Neural cell (in vitro differentiated cells): ENCODE measurements at regions not wholly inside any gene's neighbourhood (a gene's known extent, or its start where the extent isn't known, plus 50 kb on each side); places are given as distances from the start of the nearest gene placed in this dataset.
A peak's percentile ranks its signal among the peaks of the same experiment; 100 is the strongest.

Experiments used
- H2AFZ ChIP-seq: fragments of 200-600, 300-800 bp; sonication (generic), shearing (Covaris generic); 2 replicates; pipeline ENCODE4 v1.6.0; 2014; ENCODE audit warnings: low read depth, mild to moderate bottlenecking, antibody characterized with exemption, low read length, moderate library complexity
- H3F3A ChIP-seq: fragments of 200-600 bp; shearing (Covaris generic); 2 replicates; pipeline ENCODE4 v1.6.1; 2016; ENCODE audit warnings: mild to moderate bottlenecking, moderate library complexity, mixed read lengths, antibody characterized with exemption, low read length; ENCODE audit not compliant: insufficient read depth, poor library complexity, severe bottlenecking
- H3K27ac ChIP-seq: fragments of 200-600, 300-800 bp; sonication (generic), shearing (Covaris generic); 2 replicates; pipeline ENCODE4 v1.5.1; 2014; ENCODE audit warnings: mild to moderate bottlenecking, low read length, moderate library complexity
- H3K27me3 ChIP-seq: fragments of 300-800, 200-600 bp; sonication (generic), shearing (Covaris generic); 2 replicates; pipeline ENCODE4 v1.6.0; 2014; ENCODE audit warnings: mild to moderate bottlenecking, low read depth, low read length, moderate library complexity; ENCODE audit not compliant: insufficient read depth
- H3K36me3 ChIP-seq: fragments of 300-800, 200-600 bp; sonication (generic), shearing (Covaris generic); 2 replicates; pipeline ENCODE4 v1.5.1; 2014; ENCODE audit warnings: mild to moderate bottlenecking, antibody characterized with exemption, low read length, moderate library complexity; ENCODE audit not compliant: insufficient read depth
- H3K4me2 ChIP-seq: fragments of 300-800, 200-600 bp; sonication (generic), shearing (Covaris generic); 2 replicates; pipeline ENCODE4 v1.6.0; 2014; ENCODE audit warnings: mild to moderate bottlenecking, low read length
- H3K4me3 ChIP-seq: fragments of 300-800, 200-600 bp; sonication (generic), shearing (Covaris generic); 2 replicates; pipeline ENCODE4 v1.5.1; 2014; ENCODE audit warnings: mild to moderate bottlenecking, low read length, moderate library complexity
- H3K79me2 ChIP-seq: fragments of 200-600 bp; shearing (Covaris generic); replicated peaks from 2 replicates; pipeline ENCODE4 v1.6.0; 2014; ENCODE audit warnings: mild to moderate bottlenecking, low read length, moderate library complexity; ENCODE audit not compliant: insufficient read depth
- H3K9ac ChIP-seq: fragments of 300-800, 200-600 bp; sonication (generic), shearing (Covaris generic); 2 replicates; pipeline ENCODE4 v1.6.1; 2016; ENCODE audit warnings: mild to moderate bottlenecking, low read length, mixed read lengths
- H3K9me2 ChIP-seq: fragments of 200-600 bp; shearing (Covaris generic); 2 replicates; pipeline ENCODE4 v1.6.1; 2016; ENCODE audit warnings: mild to moderate bottlenecking, low read length, mixed read lengths; ENCODE audit not compliant: insufficient read depth
- H3K9me3 ChIP-seq: fragments of 200-600, 300-800 bp; sonication (generic), shearing (Covaris generic); 2 replicates; pipeline ENCODE4 v1.6.1; 2016; ENCODE audit warnings: mild to moderate bottlenecking, mixed run types, low read length, moderate library complexity, mixed read lengths
- H4K20me1 ChIP-seq: fragments of 200-600 bp; shearing (Covaris generic); 2 replicates; pipeline ENCODE4 v1.6.1; 2016; ENCODE audit warnings: mild to moderate bottlenecking, mixed run types; ENCODE audit not compliant: insufficient read depth
- EP300 ChIP-seq: fragments of 450-650 bp; conservative IDR thresholded peaks from 2 replicates; pipeline ENCODE4 v1.6.1; 2014; ENCODE audit warnings: antibody characterized with exemption, mild to moderate bottlenecking, moderate library complexity; ENCODE audit not compliant: poor library complexity, severe bottlenecking
- EZH2 ChIP-seq: fragments of 200-600, 300-800 bp; shearing (Covaris generic), sonication (generic); IDR thresholded peaks from 2 replicates; pipeline ENCODE4 v1.6.1; 2014; ENCODE audit warnings: antibody characterized with exemption, low read length, borderline replicate concordance, mild to moderate bottlenecking; ENCODE audit not compliant: insufficient read depth, poor library complexity, severe bottlenecking
- MXI1 ChIP-seq: fragments of 450-650 bp; conservative IDR thresholded peaks from 2 replicates; pipeline ENCODE4 v1.6.1; 2014; ENCODE audit warnings: antibody characterized with exemption, mild to moderate bottlenecking; ENCODE audit not compliant: poor library complexity, severe bottlenecking
- POLR2AphosphoS5 ChIP-seq: IDR thresholded peaks from 2 replicates; pipeline ENCODE4 v1.6.1; 2012
- RAD21 ChIP-seq: fragments of 450-650 bp; conservative IDR thresholded peaks from 2 replicates; pipeline ENCODE4 v1.6.1; 2014; ENCODE audit warnings: antibody characterized with exemption, mild to moderate bottlenecking, moderate library complexity
- SMC3 ChIP-seq: fragments of 450-650 bp; conservative IDR thresholded peaks from 2 replicates; pipeline ENCODE4 v1.6.1; 2014; ENCODE audit warnings: antibody characterized with exemption, mild to moderate bottlenecking, moderate library complexity; ENCODE audit not compliant: poor library complexity
- TAF1 ChIP-seq: IDR thresholded peaks from 2 replicates; pipeline ENCODE4 v1.6.1; 2012; ENCODE audit warnings: low read depth
- TF ChIP-seq, protein P1 (sequence below): IDR thresholded peaks from 2 replicates; pipeline ENCODE4 v1.6.1; 2012; ENCODE audit warnings: borderline replicate concordance
- TF ChIP-seq, protein P2 (sequence below): fragments of 450-650 bp; IDR thresholded peaks from 2 replicates; pipeline ENCODE4 v1.5.1; 2014; ENCODE audit warnings: antibody characterized with exemption, mild to moderate bottlenecking, moderate library complexity; ENCODE audit not compliant: poor library complexity, severe bottlenecking

DNA sequence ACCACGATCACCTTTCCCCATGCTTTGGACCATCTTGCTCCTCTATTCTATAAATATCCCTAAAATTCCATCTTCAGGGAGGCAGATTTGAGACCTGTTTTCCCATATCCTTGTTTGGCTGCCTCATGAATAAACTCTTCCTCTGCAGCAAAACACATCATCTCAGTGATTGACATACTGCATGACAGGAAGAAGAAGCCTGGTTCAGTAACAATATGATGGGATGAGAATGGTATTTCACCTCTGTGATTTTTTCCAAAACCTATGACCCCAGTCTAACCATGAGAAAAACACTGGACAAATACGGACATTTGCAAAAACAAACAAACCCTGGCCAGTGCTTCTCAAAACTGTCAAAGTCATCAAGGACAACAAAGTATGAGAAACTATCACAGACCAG is 53.8 kb upstream of the ZSWIM5 start:
- H3K9ac ChIP-seq, result no peak overlapping the region
- no peak overlapping the region for H3K4me3 ChIP-seq
- no peaks in the 10 kb centered on the region for H4K20me1 ChIP-seq
- no peaks in the 10 kb centered on the region for H3K9me2 ChIP-seq
- no peak for TF ChIP-seq MXI1
- no peak for TF ChIP-seq EZH2
- no peak for TF ChIP-seq TAF1
- no peak for TF ChIP-seq EP300
- TF ChIP-seq RAD21, result no peak
- TF ChIP-seq, protein P1, sequence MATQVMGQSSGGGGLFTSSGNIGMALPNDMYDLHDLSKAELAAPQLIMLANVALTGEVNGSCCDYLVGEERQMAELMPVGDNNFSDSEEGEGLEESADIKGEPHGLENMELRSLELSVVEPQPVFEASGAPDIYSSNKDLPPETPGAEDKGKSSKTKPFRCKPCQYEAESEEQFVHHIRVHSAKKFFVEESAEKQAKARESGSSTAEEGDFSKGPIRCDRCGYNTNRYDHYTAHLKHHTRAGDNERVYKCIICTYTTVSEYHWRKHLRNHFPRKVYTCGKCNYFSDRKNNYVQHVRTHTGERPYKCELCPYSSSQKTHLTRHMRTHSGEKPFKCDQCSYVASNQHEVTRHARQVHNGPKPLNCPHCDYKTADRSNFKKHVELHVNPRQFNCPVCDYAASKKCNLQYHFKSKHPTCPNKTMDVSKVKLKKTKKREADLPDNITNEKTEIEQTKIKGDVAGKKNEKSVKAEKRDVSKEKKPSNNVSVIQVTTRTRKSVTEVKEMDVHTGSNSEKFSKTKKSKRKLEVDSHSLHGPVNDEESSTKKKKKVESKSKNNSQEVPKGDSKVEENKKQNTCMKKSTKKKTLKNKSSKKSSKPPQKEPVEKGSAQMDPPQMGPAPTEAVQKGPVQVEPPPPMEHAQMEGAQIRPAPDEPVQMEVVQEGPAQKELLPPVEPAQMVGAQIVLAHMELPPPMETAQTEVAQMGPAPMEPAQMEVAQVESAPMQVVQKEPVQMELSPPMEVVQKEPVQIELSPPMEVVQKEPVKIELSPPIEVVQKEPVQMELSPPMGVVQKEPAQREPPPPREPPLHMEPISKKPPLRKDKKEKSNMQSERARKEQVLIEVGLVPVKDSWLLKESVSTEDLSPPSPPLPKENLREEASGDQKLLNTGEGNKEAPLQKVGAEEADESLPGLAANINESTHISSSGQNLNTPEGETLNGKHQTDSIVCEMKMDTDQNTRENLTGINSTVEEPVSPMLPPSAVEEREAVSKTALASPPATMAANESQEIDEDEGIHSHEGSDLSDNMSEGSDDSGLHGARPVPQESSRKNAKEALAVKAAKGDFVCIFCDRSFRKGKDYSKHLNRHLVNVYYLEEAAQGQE, result peak; percentile 61
- TF ChIP-seq, protein P2, sequence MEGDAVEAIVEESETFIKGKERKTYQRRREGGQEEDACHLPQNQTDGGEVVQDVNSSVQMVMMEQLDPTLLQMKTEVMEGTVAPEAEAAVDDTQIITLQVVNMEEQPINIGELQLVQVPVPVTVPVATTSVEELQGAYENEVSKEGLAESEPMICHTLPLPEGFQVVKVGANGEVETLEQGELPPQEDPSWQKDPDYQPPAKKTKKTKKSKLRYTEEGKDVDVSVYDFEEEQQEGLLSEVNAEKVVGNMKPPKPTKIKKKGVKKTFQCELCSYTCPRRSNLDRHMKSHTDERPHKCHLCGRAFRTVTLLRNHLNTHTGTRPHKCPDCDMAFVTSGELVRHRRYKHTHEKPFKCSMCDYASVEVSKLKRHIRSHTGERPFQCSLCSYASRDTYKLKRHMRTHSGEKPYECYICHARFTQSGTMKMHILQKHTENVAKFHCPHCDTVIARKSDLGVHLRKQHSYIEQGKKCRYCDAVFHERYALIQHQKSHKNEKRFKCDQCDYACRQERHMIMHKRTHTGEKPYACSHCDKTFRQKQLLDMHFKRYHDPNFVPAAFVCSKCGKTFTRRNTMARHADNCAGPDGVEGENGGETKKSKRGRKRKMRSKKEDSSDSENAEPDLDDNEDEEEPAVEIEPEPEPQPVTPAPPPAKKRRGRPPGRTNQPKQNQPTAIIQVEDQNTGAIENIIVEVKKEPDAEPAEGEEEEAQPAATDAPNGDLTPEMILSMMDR, result no peak
- no peak overlapping the region for H3K4me2 ChIP-seq
- no peaks in the 10 kb centered on the region for H3K36me3 ChIP-seq
- H2AFZ ChIP-seq, result no peak overlapping the region
- H3F3A ChIP-seq, result no peaks in the 10 kb centered on the region
- H3K27me3 ChIP-seq, result no peaks in the 10 kb centered on the region
- H3K27ac ChIP-seq, result no peak overlapping the region
- H3K79me2 ChIP-seq, result no peaks in the 10 kb centered on the region
- peaks cover 12% of the 10 kb centered on the region for H3K9me3 ChIP-seq

DNA sequence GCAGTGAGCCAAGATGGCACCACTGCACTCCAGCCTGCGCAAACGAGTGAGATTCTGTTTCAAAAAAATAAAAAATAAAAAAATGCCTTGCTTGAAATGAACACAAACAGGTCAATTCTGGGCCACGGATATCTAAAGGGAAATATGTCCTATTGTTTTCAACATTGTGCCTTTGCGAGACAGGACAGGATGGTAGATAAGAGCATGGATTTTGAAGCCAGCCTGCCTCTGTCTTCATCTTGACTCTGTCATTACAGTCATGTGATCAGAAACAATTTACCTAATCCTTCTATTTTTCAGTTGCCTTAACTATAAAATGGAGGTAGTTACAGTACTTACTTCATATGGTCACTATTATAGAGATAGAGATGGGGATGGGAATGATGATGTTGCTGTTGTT is 56.7 kb upstream of the ZSWIM5 start:
- H3F3A ChIP-seq, result no peaks in the 10 kb centered on the region
- H3K9me2 ChIP-seq, result no peaks in the 10 kb centered on the region
- no peak overlapping the region for H3K4me3 ChIP-seq
- H3K27ac ChIP-seq, result no peak overlapping the region
- TF ChIP-seq SMC3, result no peak
- TF ChIP-seq TAF1, result no peak
- TF ChIP-seq POLR2AphosphoS5, result no peak
- no peak for TF ChIP-seq EP300
- TF ChIP-seq RAD21, result no peak
- TF ChIP-seq, protein P2, result no peak
- TF ChIP-seq, protein P1, result no peak
- TF ChIP-seq EZH2, result no peak
- TF ChIP-seq MXI1, result no peak
- H3K9me3 ChIP-seq, result peaks cover 10% of the 10 kb centered on the region
- no peaks in the 10 kb centered on the region for H3K79me2 ChIP-seq
- H2AFZ ChIP-seq, result no peak overlapping the region
- no peaks in the 10 kb centered on the region for H3K36me3 ChIP-seq
- no peak overlapping the region for H3K9ac ChIP-seq
- H3K27me3 ChIP-seq, result no peaks in the 10 kb centered on the region
- no peak overlapping the region for H3K4me2 ChIP-seq
- no peaks in the 10 kb centered on the region for H4K20me1 ChIP-seq
